Activated CD4-positive, alpha-beta T cell treated with anti-CD3 and anti-CD28 coated beads, Interleukin-2, Interleukin-4, amounts not matched to agents 100 ng/mL and 50 ng/mL, durations not matched to agents 16 hours and 8 hours (primary cell): ENCODE measurements at regions not wholly inside any gene's neighbourhood (a gene's known extent, or its start where the extent isn't known, plus 50 kb on each side); places are given as distances from the start of the nearest gene placed in this dataset.

Source experiments
- DNase-seq: peaks from one replicate; pipeline ENCODE4 v3.0.0-alpha.2; 2020; ENCODE audit warnings: low spot score

DNA sequence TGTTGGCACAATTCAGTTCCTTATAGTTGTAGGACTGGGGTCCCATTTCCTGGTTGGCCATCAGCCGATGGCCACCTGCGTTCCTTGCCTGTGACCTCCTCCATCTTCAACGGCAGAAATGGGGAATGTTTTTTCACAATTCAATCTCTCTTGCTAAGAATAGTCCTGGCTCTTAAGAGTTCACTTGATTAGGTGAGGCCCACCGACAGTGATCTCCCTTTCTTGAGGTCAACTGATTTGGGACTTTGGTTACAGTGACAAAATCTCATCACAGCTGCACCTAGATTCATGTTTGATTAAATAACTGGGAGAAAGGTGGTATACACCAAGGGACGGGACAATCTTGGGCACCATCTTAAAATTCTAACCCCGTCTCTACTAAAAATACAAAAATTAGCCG is 139.1 kb upstream of the DTNBP1 start:
- DNase-seq, result no peak

DNA sequence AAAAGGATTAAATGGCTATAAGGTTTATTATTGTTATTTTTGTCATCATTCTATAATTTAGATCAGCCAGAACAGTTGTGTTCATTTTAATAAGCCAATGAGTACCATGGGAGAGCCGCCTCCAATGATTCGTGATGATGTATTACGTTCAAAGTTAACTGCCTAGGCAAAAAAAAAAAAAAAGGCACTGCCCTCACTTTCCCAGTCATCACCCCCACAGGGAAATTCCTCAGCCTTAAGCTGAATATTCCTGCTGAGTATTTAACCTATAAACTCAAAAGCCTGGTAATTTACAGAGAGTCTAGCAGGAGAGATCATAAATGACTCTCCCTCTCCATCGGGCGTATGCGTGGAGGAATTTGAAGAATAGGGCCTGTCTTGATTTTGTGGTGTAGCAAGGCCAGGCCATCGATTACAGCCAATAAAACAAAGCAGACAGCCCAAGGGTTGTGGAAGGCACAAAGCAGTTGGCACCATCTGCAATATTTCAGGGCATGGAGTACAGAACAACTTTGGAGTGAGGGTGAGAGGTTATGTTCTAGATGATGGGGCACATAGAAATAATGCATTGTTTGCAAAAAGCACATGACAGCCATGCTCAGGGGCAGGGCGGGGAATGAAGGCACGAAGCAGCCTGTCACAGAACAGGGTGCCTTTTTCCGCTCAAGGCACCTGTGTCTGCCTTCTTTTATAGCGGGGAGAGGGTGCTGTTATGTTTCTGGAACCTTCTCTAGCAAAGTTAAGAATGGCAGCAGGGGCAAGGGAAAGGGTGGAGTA is 138.2 kb upstream of the DTNBP1 start:
- no peak for DNase-seq

DNA sequence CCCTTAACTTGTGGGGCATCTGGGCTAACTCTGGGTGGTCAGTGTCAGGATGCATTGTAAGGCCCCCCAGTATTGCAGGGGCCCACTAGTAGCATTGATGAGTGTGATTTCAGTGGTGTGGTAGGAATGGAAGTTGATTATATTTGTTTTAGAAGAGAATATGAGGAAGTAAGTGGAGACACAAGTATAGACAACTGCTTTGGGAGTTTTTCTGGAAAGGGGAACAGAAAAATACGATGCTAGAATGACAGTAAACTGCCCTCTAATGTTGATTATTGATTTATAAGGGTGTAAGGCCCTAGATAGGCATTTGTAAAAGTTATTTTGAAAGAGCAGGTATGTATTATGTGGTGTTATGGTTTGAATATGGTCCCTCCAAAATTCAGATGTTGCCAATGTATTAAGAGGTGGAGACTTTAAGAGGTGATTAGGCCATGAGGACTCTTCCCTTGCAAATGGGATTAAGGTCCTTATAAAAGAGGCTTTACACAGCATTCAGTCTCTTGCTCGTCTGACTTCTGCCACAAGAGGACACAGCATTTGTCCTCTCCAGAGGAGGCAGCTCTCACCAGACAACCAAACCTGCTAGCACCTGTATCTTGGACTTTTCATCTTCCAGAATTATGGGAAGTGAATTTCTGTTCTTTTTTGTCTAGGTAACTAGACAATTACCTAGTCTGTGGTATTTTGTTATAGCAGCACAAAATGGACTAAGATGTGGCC is 135.9 kb upstream of the DTNBP1 start:
- DNase-seq, result no peak

DNA sequence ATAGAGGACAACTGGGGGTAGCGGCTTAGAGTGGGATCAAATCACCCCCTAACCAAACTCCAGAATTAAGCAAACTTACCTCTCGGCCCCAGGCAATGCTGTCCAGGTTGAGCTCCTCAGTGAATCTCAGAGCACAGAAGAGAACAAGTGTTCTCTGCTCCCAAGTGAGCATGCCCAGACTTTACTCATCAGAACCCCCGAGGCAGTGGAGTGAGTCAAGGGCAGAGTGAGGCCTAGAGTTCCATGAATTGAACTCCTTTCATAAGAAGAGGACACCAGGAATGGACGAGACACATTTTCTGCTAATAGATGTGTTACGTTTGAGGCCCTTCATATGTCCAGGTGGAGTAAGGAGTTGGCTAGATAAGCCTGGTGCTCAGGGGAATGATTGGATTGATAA is 134.0 kb upstream of the DTNBP1 start:
- DNase-seq, result no peak

DNA sequence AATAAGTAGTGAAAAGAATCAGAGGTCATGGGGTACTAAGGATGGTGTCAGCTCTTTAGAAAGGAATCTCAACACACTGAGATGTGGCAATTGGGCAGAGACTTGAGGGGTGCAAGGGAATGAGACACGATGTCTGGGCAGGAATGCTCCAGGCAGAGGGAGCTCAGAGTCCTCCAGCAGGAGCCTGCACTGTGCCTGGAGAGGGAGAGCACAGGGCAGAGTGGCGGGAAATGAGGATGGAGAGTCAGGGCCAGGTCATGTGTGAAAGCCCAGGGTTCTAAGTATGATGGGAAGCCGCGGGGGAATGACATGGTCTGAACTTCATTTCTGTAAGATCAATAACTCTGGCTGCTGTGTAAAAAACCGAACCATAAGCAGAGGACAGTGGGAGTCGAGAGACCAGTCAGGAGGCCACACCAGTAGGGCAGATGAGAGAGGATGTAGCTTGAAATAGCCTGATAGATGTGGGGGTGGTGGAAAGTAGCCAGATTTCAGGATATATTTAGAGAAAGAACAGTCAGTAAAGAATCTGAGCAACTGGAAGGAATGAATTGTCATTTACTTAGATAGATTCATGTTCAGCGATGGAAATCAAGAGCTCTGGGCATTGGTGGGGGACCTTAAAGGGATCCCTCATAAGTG is 133.4 kb upstream of the DTNBP1 start:
- no peak for DNase-seq

DNA sequence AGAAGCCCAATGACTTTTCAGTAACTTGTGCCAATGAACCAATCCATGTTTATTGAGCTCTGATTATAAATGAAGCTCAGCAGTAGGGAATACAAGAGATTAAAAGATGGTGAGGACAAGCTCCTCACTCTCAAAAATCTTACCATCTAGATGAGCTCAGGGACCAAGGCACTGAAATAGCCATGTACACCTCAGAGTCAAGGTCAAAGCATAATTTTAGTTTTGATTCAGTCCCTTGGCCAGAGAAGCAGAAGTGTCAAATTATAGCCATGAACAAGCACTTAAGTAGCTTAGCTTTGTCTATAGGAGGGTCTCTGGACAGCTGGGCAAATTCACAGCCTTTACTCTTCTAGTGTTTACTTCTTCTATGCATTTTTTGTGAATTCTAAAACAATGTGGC is 131.0 kb upstream of the DTNBP1 start:
- no peak for DNase-seq

DNA sequence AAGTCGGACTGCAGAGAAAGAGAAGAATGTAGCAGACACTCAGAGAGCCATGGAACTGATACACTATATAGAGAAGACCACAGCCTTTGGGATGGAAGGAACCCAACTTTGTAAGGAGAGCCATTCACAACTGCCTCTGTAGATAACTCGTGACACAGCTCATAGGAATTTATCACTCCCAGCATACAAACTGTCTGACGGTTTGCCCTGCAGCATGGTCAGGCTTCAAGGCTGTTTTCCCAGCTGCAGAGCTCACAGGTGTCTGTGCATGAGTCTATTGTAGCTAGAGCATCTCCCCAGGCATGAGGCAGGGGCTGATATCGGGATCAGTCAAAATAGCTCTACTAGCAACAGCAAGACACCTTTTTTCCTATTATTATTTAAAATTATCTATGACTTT is 130.5 kb upstream of the DTNBP1 start:
- DNase-seq, result no peak

DNA sequence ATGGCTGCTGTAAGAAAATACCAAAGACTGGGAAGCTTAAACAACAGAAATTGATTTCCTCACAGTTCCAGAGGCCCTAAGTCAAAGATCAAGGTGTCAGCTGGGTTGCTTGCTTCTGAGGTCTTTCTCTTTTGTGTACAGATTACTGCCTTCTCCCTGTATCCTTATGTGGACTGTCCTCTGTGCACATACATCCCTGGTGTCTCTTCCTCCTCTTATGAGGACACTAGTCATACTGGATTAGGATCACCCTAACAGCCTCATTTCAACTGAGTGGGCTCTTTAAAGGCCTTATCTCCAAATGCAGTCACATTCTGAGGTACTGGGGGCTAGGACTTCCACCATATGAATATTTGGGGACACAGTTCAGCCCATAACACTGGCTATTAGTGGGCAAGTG is 130.0 kb upstream of the DTNBP1 start:
- DNase-seq, result no peak

DNA sequence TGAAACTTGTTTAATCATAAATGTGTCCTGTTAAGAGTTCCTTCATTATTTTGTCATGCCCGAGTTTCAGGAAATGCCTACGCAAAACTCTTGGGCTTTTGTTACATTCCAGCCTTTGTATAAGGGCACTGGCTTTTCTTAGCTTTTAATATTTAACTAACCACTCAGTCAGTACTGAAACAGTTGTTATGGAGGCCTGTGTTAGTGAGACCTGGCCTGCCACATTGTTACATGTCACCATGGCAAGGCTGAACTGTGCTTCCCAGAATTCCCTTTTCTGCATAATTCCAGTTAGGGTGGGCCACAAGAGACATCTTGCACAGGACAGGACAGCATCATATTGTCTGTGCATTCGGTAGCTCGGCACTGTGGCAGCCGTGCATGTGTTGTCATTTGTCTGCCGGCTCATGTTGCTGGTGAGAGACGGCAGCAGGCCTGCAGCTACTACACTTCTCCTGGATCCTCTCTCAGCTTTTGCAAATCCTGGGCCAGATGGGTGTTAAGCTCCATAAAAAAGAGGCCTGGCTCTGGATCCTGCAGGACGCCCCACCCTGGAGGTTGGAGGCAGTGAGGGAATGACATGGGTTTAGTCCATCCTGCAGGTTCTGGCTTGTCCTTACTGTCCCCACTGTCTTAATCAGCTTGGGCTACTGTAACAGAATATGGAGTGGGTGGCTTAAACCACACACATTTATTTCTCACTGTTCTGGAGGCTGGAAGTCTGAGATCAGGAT is 128.8 kb upstream of the DTNBP1 start:
- DNase-seq, result no peak

DNA sequence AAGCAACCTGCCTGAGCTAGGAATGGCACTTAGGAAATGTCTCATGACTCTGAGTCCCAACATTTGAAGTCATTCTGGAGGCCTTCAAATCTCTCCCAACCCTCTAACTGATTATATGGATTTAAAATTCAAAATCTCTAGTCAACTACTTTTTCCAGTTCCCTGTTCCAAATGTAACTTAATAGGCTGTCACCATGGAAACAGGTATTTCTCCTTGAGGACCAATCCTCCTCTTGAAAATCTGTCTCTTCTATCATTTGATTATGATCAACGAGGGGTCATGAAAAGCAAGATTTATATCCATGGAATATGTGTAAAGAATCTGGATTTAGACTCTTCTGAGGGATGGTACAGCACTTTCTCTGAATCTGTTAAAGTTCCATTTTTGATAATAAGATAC is 127.3 kb upstream of the DTNBP1 start:
- no peak for DNase-seq

DNA sequence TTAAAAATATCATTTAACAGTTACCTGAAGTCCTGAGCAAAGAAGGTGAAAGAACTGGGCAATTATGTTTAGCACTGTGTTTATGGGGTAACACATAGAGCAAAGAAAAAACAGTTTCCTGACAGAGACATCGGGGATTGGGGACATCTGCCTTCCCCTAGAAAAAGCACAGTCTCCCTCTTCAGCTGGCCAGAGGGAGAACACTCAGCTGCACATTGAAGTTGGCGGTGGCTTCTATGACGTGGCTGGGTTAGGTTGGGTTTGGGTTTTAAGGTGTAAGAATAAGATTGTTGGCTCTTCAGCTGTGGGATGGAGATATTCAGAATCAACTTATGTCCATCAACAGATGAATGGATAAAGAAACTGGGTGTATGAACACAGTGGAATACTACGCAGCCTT is 124.0 kb upstream of the DTNBP1 start:
- no peak for DNase-seq

DNA sequence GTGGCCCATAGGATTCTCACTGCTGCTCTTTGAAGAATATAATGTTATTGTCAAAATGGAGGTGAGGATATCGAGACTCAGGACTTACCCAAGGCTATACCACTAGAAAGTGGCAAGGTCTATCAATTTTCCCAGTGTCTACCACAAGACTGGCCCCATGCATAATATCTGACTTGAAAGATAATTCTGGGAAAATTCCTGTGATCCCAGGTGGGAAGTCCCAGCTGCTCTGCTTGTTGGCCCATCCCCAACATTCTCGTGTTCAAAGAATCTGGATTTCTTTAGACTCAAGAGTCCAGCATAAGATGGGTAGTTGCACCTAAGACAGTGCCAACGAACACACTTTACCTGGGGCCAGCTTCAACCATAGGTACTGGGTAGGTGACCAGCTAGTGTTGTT is 120.7 kb upstream of the DTNBP1 start:
- DNase-seq, result no peak

DNA sequence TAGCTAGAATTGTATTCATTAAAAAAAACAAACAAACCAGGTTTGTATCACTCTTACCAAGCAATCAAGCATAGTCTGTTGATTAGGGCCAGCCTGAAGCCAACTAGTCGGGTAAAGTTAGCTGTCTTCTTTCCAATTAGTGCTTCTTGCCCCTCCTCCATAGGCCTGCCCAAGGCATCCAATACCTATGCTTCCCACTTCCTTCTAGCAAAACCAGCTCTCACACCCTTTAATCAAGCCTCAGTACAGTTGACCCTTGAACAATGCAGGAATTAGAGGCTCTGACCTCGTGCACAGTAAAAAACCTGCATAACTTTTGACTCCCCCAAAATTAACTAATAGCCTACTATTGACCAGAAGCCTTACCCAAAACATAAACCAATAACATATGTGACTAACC is 119.1 kb upstream of the DTNBP1 start:
- no peak for DNase-seq

DNA sequence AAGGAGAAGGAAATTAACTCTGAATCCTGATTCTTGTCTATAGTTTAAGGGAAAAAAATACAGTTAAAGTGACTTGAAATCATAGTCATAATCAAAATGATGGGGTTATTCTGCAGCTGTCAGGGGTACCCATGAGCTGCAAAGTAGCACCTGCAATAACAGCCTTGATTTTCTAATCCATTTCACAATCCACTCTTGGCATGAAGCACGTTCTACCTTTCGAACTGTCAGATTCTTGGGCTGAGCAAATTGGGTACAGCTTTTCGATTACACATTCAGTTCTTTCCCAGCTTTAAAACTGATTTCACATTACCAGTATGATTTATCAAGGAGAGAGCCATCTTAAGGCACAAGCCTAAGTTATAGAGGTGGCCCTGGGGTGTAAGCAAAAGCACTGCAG is 118.5 kb upstream of the DTNBP1 start:
- no peak for DNase-seq

DNA sequence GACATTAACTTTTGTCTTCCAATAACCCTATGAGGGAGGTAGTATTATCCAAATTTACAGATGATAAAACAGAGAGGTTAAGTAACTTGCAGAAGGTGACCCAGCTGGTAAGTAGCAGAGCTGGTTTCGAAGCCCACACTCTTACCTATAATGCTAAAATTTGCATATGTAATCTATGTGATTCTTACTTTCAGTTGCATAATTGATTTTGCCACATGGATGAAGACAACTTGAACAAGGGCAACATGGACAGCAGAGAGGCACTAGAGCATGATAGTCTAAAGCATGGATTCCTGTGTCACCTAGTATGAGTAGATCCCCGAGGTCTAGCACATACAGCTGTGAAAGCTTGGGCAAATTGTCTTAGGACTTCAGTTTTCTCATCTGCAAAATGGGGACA is 117.6 kb upstream of the DTNBP1 start:
- DNase-seq, result no peak

DNA sequence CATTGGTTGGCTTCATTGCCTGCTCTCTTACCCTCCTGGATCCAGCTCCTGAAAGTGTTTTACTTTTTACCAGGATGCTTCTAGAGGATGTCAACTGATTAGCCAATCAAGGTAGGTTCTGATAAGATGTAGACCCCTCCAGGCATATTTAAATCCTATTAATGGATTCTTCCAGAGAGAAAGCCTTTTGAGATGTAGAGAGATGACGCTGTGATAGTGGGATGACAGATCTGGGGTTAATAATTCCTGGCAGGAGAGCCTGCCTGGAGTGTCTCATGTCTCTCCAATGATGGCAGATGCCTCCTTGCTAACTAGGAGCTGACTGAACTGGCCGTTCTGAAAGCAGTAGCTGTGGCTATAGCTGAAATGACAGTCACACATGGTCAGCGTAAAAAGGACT is 116.9 kb upstream of the DTNBP1 start:
- DNase-seq, result no peak

DNA sequence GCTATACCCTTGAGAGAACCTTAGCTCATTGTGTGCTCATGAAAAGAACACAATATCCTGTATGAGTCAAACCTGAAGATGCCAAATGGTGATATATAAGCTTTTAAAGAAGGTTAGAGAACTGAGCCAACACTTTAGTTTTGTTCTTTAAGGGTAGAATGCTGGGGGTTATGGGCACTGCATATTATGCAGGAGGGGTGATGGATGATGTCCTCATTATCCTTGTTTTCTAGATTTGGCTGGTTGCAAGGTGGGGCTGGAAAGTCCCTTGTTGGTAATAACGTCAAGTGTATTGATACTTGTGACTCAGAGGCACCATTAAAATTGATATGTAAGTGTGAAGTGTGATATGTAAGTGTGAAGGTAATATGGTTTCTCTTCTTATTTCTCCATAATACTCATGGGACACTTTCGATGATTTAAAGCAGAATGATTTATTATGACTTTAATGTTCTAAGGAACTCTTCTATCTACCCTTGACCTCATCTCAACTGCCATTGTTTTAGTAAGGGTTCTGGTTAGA is 113.7 kb upstream of the DTNBP1 start:
- DNase-seq, result peak; percentile 85

DNA sequence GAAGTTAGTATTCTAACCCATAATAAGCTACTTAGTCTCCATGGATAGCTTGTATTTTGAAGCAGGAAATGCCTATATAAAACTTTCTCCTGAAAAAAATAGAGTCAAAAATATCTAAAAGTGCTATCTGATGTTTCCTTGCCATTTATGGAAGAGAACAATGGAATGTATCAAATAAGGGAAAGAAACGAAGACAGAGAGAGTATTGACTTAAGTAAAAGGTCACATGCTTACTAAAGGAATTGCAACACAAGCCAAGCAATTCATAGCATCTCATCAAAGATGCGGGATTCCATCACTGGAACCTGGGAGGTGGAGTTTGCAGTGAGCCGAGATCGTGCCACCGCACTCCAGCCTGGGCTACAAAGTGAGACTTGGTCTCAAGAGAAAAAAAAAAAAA is 112.9 kb upstream of the DTNBP1 start:
- DNase-seq, result no peak

DNA sequence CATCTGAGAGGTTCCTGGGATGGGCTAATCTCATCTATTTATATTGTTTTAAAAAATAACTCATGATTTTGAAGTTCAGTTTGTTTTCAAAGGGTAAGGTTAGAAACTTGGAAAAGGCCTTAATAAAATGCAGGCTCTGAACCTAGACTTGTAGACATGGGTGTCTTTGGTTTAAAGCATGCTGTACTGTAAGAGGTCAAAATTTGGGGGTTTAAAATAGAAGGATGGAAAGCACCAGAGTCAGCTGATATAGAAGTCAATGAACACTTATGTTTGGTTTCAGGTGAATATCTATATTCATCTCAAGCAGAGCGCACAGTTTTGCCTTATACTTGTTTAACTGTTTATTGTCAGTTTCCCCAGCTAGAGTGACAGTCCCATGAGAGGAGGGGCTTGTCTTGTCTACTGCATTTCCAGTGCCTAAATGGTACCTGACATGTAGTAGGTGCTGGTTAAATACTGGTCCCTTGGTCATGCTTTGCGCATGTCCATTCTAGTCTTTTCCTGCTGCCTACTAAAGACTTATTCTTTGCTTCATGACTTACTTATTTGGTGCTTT is 112.3 kb upstream of the DTNBP1 start:
- DNase-seq, result no peak

DNA sequence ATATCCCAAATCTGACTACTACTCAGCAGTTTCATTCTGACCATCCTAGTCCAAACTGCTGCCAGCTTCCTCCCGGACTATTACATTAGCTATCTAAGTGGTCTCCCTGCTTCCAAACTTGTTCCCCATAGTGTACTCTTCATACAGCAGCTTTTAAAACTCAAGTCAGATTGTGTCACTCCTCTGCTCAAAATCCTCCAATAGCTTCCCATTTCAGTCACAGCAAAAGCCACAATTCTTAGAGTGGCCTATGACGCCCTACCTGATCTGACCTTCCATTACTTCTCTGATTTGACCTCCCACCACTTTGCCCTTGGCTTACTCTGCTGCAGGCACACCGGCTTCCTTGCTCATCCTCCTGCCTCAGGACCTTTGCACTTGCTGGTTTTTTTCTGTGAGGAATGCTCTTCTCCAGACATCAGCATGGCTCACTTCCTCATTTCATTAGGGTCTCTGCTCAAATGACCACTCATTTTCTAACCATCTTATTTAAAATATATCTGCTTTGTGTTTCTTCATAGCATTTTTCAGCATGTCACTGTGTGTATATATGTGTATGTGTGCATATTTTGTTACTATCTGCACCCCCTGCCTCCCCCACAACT is 111.1 kb upstream of the DTNBP1 start:
- DNase-seq, result no peak

DNA sequence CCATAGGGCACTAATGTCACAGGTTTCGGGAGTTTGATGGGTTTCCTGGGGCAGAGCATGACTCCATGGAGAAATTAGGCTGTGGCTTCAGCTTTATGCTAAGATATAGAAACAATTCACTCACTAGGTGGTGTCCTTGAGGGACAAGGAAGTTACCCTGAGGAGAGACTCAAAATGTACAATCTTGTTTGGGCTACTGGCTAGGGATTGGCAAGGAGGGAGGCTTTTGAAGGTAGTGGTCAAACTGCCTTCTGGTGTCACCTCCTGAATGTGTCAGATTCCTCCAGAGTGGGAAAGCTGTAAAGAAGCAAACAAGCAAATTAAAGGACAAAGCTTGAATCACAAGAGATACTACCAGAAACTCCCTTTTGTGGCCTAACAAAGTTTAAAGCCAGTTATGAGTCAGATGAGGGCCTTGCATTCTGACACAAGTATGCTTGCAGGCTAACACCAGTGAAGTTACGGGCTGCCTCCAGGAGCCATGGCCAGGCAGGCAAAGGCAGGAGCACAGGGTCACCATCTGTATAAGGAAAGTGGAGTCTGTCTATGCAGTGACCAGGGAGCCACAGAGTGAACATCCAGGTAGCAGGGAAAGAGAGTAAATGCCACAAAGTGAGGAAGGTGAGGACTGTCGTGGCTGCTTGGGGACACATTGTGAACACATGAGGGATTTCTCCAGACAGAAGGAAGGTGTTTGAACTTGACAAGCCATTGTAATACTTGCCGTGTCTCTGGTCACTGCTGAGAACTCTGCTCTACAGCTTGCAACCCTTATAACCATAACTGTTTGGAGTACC is 107.7 kb upstream of the DTNBP1 start:
- DNase-seq, result peak; percentile 75
